ENCODE measurements at regions not wholly inside any gene's neighbourhood (a gene's known extent, or its start where the extent isn't known, plus 50 kb on each side); places are given as distances from the start of the nearest gene placed in this dataset.

DNA sequence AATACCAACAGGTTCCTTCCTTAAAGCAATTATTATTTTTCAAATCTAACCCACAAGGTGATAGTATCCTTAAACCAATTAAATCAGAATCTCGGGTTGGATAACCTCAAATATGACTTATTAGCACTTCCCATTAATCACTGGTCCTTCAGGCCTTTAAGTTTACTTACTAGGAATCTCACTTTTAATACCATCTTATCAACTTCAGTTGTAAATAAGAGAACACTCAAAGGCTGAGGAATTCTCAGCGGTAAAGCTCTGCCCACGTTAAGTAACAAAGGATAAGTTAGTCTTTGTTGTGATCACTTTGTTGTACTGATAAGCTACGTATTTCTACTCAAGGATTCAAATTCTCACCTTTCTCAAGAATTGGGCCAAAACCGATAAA, 82.0 kb downstream of the OR2B2 start:
- no peak for TF ChIP-seq ZNF8 (CRISPR knock-in tag; IDR thresholded peaks at IDR 0.05)
- no peak for TF ChIP-seq BACH2 (CRISPR knock-in tag; IDR thresholded peaks at IDR 0.05; ENCODE audit: borderline replicate concordance)
- TF ChIP-seq TCF4 (CRISPR knock-in tag; IDR thresholded peaks at IDR 0.05; ENCODE audit: borderline replicate concordance), result no peak
- TF ChIP-seq ZFP3 (CRISPR knock-in tag; IDR thresholded peaks at IDR 0.05), result no peak
- TF ChIP-seq ARNTL (CRISPR knock-in tag; IDR thresholded peaks at IDR 0.05; ENCODE audit: borderline replicate concordance, low read depth), result no peak
- TF ChIP-seq, protein P1, sequence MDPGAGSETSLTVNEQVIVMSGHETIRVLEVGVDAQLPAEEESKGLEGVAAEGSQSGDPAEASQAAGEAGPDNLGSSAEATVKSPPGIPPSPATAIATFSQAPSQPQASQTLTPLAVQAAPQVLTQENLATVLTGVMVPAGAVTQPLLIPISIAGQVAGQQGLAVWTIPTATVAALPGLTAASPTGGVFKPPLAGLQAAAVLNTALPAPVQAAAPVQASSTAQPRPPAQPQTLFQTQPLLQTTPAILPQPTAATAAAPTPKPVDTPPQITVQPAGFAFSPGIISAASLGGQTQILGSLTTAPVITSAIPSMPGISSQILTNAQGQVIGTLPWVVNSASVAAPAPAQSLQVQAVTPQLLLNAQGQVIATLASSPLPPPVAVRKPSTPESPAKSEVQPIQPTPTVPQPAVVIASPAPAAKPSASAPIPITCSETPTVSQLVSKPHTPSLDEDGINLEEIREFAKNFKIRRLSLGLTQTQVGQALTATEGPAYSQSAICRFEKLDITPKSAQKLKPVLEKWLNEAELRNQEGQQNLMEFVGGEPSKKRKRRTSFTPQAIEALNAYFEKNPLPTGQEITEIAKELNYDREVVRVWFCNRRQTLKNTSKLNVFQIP (CRISPR knock-in tag; IDR thresholded peaks at IDR 0.05; ENCODE audit: borderline replicate concordance, low read depth), result no peak
- TF ChIP-seq RARB (CRISPR knock-in tag; IDR thresholded peaks at IDR 0.05), result no peak
- TF ChIP-seq, protein P2, sequence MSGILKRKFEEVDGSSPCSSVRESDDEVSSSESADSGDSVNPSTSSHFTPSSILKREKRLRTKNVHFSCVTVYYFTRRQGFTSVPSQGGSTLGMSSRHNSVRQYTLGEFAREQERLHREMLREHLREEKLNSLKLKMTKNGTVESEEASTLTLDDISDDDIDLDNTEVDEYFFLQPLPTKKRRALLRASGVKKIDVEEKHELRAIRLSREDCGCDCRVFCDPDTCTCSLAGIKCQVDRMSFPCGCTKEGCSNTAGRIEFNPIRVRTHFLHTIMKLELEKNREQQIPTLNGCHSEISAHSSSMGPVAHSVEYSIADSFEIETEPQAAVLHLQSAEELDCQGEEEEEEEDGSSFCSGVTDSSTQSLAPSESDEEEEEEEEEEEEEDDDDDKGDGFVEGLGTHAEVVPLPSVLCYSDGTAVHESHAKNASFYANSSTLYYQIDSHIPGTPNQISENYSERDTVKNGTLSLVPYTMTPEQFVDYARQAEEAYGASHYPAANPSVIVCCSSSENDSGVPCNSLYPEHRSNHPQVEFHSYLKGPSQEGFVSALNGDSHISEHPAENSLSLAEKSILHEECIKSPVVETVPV (CRISPR knock-in tag; IDR thresholded peaks at IDR 0.05), result no peak
- no peak for TF ChIP-seq ZFP30 (CRISPR knock-in tag; IDR thresholded peaks at IDR 0.05)
- TF ChIP-seq, protein P3, sequence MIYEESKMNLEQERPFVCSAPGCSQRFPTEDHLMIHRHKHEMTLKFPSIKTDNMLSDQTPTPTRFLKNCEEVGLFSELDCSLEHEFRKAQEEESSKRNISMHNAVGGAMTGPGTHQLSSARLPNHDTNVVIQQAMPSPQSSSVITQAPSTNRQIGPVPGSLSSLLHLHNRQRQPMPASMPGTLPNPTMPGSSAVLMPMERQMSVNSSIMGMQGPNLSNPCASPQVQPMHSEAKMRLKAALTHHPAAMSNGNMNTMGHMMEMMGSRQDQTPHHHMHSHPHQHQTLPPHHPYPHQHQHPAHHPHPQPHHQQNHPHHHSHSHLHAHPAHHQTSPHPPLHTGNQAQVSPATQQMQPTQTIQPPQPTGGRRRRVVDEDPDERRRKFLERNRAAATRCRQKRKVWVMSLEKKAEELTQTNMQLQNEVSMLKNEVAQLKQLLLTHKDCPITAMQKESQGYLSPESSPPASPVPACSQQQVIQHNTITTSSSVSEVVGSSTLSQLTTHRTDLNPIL (CRISPR knock-in tag; IDR thresholded peaks at IDR 0.05; ENCODE audit: low read depth), result no peak
- no peak for TF ChIP-seq OSR1 (CRISPR knock-in tag; IDR thresholded peaks at IDR 0.05)
- TF ChIP-seq, protein P4, sequence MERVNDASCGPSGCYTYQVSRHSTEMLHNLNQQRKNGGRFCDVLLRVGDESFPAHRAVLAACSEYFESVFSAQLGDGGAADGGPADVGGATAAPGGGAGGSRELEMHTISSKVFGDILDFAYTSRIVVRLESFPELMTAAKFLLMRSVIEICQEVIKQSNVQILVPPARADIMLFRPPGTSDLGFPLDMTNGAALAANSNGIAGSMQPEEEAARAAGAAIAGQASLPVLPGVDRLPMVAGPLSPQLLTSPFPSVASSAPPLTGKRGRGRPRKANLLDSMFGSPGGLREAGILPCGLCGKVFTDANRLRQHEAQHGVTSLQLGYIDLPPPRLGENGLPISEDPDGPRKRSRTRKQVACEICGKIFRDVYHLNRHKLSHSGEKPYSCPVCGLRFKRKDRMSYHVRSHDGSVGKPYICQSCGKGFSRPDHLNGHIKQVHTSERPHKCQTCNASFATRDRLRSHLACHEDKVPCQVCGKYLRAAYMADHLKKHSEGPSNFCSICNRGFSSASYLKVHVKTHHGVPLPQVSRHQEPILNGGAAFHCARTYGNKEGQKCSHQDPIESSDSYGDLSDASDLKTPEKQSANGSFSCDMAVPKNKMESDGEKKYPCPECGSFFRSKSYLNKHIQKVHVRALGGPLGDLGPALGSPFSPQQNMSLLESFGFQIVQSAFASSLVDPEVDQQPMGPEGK (CRISPR knock-in tag; IDR thresholded peaks at IDR 0.05; ENCODE audit: borderline replicate concordance), result no peak
